Panc1 (cell line): ENCODE measurements at regions not wholly inside any gene's neighbourhood (a gene's known extent, or its start where the extent isn't known, plus 50 kb on each side); places are given as distances from the start of the nearest gene placed in this dataset.

Source experiments
- ATAC-seq: fragments of 200-7000 bp; cut with Tn5 transposase; 2 replicates; pipeline ENCODE4 v1.9.1; 2020; ENCODE audit warnings: mild to moderate bottlenecking, moderate library complexity
- BruUV-seq: library from RNA; stranded (reverse); fragments of 400-500 nt; replicated peaks from 2 replicates; lab custom pipeline; 2021; lab: Mats Ljungman, UMichigan
- CTCF ChIA-PET: fragments of 300-600 bp; sonication (Branson Sonifier 250); formaldehyde crosslinking; loops from one replicate; lab custom pipeline; 2022; ENCODE audit warnings: antibody characterized with exemption; lab: Charles Lee
- POLR2A ChIA-PET: fragments of 300-600 bp; sonication (Branson Sonifier 250); formaldehyde crosslinking; loops from one replicate; lab custom pipeline; 2022; ENCODE audit warnings: antibody characterized with exemption; lab: Charles Lee
- DNase-seq: peaks from one replicate; pipeline ENCODE4 v3.0.0-alpha.2; 2010; ENCODE audit warnings: low read depth, low spot score
- H3K27ac ChIP-seq: 2 replicates; pipeline ENCODE4 v1.5.1; 2011; ENCODE audit warnings: mild to moderate bottlenecking, low read length, inconsistent platforms
- H3K27me3 ChIP-seq: fragments of 200-500 bp; sonication (Bioruptor generic); 2 replicates; pipeline ENCODE4 v1.6.0; 2014; ENCODE audit warnings: low read length, inconsistent platforms; ENCODE audit not compliant: control insufficient read depth, insufficient read depth
- H3K36me3 ChIP-seq: fragments of 200-500 bp; sonication (Bioruptor generic); 2 replicates; pipeline ENCODE4 v1.5.1; 2014; ENCODE audit warnings: inconsistent platforms, mild to moderate bottlenecking, low read length, moderate library complexity; ENCODE audit not compliant: control insufficient read depth, insufficient read depth
- H3K4me1 ChIP-seq: 2 replicates; pipeline ENCODE4 v1.5.1; 2011; ENCODE audit warnings: inconsistent platforms, mild to moderate bottlenecking, low read length, moderate library complexity; ENCODE audit not compliant: control insufficient read depth, insufficient read depth
- H3K4me3 ChIP-seq, 2 experiments: 2 replicates each; pipeline ENCODE4 v1.5.1; 2011 to 2012; ENCODE audit warnings: low read depth in 2 of 2, low read length in 2 of 2, mild to moderate bottlenecking in 2 of 2, inconsistent platforms in 1 of 2, moderate library complexity in 1 of 2
- H3K9me3 ChIP-seq: fragments of 200-500 bp; sonication (Bioruptor generic); 2 replicates; pipeline ENCODE4 v1.5.1; 2014; ENCODE audit warnings: low read depth, mild to moderate bottlenecking, inconsistent platforms, low read length, moderate library complexity; ENCODE audit not compliant: control insufficient read depth, insufficient read depth
- CTCF ChIP-seq: fragments of 450-650 bp; IDR thresholded peaks from 2 replicates; pipeline ENCODE4 v1.5.1; 2017; ENCODE audit warnings: mild to moderate bottlenecking
- POLR2AphosphoS5 ChIP-seq: IDR thresholded peaks from 2 replicates; pipeline ENCODE4 v1.6.1; 2012; ENCODE audit warnings: mild to moderate bottlenecking, low read depth, low read length, moderate library complexity
- REST ChIP-seq, 2 experiments: IDR thresholded peaks; 2 replicates each; pipeline ENCODE4 v1.6.1; 2011 to 2012; ENCODE audit warnings: low read depth in 2 of 2, control low read depth in 1 of 2, low read length in 1 of 2, mild to moderate bottlenecking in 1 of 2, moderate library complexity in 1 of 2; ENCODE audit not compliant: insufficient read depth in 1 of 2
- SIN3A ChIP-seq: IDR thresholded peaks from 2 replicates; pipeline ENCODE4 v1.6.1; 2012; ENCODE audit warnings: low read depth, mild to moderate bottlenecking, low read length, moderate library complexity, borderline replicate concordance; ENCODE audit not compliant: insufficient read depth
- TCF7L2 ChIP-seq: IDR thresholded peaks from 2 replicates; pipeline ENCODE4 v1.6.1; 2011; ENCODE audit warnings: mild to moderate bottlenecking, low read depth, low read length, inconsistent platforms
- in situ Hi-C: cut with HindIII; loops from 2 replicates; pipeline ENCODE4 v1.10.0; 2016; ENCODE audit warnings: low sequenced_read_pairs, low pct_unique_long_range_greater_than_20kb
- intact Hi-C: fragments of 100-400 bp; cut with micrococcal nuclease; formaldehyde crosslinking; loops from one replicate; pipeline ENCODE4 v1.10.0; 2022; ENCODE audit not compliant: unreplicated experiment

- no peaks in the 10 kb centered on the region for H3K27me3 ChIP-seq
- ChIA-PET CTCF (no interaction called here), POLR2A (no interaction called here)
- intact Hi-C loops: no loop called here
- no peak overlapping the region for H3K27ac ChIP-seq
- ATAC-seq (no peak), DNase-seq (no peak)
- no peaks in the 10 kb centered on the region for H3K36me3 ChIP-seq
- H3K4me1 ChIP-seq: no peaks in the 10 kb centered on the region
- TF ChIP-seq CTCF (no peak), REST (IDR thresholded peaks at IDR 0.05; ENCODE audit: insufficient read depth in 1 of 2, low read depth in 2 of 2, low read length in 1 of 2) (no peak), TCF7L2 (no peak), POLR2AphosphoS5 (no peak), SIN3A (no peak)
- in situ Hi-C loops: no loop called here
- H3K9me3 ChIP-seq: no peaks in the 10 kb centered on the region
- no peak overlapping the region for H3K4me3 ChIP-seq
- no TSS peak for BruUV-seq
Observed at GRCh38 chr2:186917866-186918265, 68.9 kb upstream of the ZSWIM2 start.

- in situ Hi-C loops: no loop called here
- H3K4me1 ChIP-seq: no peaks in the 10 kb centered on the region
- no peak for ATAC-seq
- CTCF ChIA-PET: no interaction called here
- intact Hi-C loops: no loop called here
- no TSS peak for BruUV-seq
- no peak overlapping the region for H3K4me3 ChIP-seq
- DNase-seq: no peak
- no peaks in the 10 kb centered on the region for H3K9me3 ChIP-seq
- H3K27ac ChIP-seq: no peak overlapping the region
- no peak for TF ChIP-seq CTCF
- no peak for TF ChIP-seq SIN3A
- no peak for TF ChIP-seq REST (IDR thresholded peaks at IDR 0.05; ENCODE audit: insufficient read depth in 1 of 2, low read depth in 2 of 2, low read length in 1 of 2)
- TF ChIP-seq POLR2AphosphoS5: no peak
- TF ChIP-seq TCF7L2: no peak
- H3K36me3 ChIP-seq: no peaks in the 10 kb centered on the region
- no peaks in the 10 kb centered on the region for H3K27me3 ChIP-seq
- POLR2A ChIA-PET: no interaction called here
Observed at GRCh38 chr2:186913870-186914269, 64.9 kb upstream of the ZSWIM2 start.
